ENCODE measurements at regions not wholly inside any gene's neighbourhood (a gene's known extent, or its start where the extent isn't known, plus 50 kb on each side); places are given as distances from the start of the nearest gene placed in this dataset.

DNA sequence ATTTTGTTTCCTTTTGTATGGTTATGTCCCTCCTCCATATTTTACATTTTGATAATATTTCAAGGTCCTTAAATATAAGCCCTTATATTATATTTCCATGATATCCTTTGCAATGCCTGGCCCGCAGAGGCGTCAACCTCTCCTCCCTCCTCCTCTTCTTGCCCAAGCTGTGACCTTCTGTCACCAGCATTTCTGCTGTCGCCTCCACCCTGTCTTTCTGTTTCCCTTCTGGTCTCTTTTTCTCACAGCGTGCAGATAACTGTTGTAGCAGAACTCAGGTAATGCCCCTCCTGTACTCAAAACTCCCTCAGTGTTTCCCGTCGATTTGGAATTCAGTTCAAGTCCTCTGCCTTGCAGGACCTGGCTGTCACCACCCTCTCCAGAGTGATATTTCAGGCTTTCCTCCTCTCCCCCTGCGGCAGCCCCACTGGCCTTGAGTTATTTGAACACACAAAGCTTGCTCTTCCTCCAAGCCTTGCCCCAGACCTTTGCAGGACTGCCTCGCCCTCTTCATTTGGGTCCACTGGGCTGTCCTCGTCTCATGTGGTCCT is 709.3 kb downstream of the DCDC2C start:
- no peaks in the 10 kb centered on the region for H3K27me3 ChIP-seq (ENCODE audit: insufficient read depth, low read length, poor library complexity)
- no peaks in the 10 kb centered on the region for H4K20me1 ChIP-seq (ENCODE audit: insufficient read depth, low read length)
- no peak for DNase-seq
- no peak overlapping the region for H3K27ac ChIP-seq (ENCODE audit: low read length)
- H3K79me2 ChIP-seq (ENCODE audit: insufficient read depth, low read length), result no peaks in the 10 kb centered on the region
- H3K9ac ChIP-seq (ENCODE audit: low read depth, low read length), result no peak overlapping the region
- H3K4me2 ChIP-seq (ENCODE audit: insufficient read depth, low read length), result no peak overlapping the region
- H2AFZ ChIP-seq (ENCODE audit: low read depth, low read length), result no peak overlapping the region
- no peak overlapping the region for H3K4me3 ChIP-seq (ENCODE audit: low read depth in 1 of 2, low read length in 2 of 2)
- ATAC-seq (ENCODE audit: insufficient read depth, low read depth), result no peak
- H3K36me3 ChIP-seq (ENCODE audit: insufficient read depth, low read length), result no peaks in the 10 kb centered on the region
- H3K4me1 ChIP-seq (ENCODE audit: insufficient read depth, low read length), result no peaks in the 10 kb centered on the region
- no peaks in the 10 kb centered on the region for H3K9me3 ChIP-seq (ENCODE audit: insufficient read depth, low read length, severe bottlenecking)
- TF ChIP-seq, protein P1, sequence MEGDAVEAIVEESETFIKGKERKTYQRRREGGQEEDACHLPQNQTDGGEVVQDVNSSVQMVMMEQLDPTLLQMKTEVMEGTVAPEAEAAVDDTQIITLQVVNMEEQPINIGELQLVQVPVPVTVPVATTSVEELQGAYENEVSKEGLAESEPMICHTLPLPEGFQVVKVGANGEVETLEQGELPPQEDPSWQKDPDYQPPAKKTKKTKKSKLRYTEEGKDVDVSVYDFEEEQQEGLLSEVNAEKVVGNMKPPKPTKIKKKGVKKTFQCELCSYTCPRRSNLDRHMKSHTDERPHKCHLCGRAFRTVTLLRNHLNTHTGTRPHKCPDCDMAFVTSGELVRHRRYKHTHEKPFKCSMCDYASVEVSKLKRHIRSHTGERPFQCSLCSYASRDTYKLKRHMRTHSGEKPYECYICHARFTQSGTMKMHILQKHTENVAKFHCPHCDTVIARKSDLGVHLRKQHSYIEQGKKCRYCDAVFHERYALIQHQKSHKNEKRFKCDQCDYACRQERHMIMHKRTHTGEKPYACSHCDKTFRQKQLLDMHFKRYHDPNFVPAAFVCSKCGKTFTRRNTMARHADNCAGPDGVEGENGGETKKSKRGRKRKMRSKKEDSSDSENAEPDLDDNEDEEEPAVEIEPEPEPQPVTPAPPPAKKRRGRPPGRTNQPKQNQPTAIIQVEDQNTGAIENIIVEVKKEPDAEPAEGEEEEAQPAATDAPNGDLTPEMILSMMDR (IDR thresholded peaks at IDR 0.05; ENCODE audit: borderline replicate concordance, extremely low read depth, low read length, poor library complexity, severe bottlenecking), result no peak
- TF ChIP-seq EZH2 (IDR thresholded peaks at IDR 0.05; ENCODE audit: borderline replicate concordance, low read depth, low read length, severe bottlenecking), result no peak

GRCh38 chr2:4415171-4415570 is 711.8 kb downstream of the DCDC2C start:
- DNase-seq, result no peak
- no peaks in the 10 kb centered on the region for H3K27me3 ChIP-seq (ENCODE audit: insufficient read depth, low read length, poor library complexity)
- no peaks in the 10 kb centered on the region for H3K4me1 ChIP-seq (ENCODE audit: insufficient read depth, low read length)
- H3K4me2 ChIP-seq (ENCODE audit: insufficient read depth, low read length), result no peak overlapping the region
- TF ChIP-seq EZH2 (IDR thresholded peaks at IDR 0.05; ENCODE audit: borderline replicate concordance, low read depth, low read length, severe bottlenecking), result no peak
- TF ChIP-seq, protein P1 (IDR thresholded peaks at IDR 0.05; ENCODE audit: borderline replicate concordance, extremely low read depth, low read length, poor library complexity, severe bottlenecking), result no peak
- no peaks in the 10 kb centered on the region for H3K36me3 ChIP-seq (ENCODE audit: insufficient read depth, low read length)
- no peak overlapping the region for H3K27ac ChIP-seq (ENCODE audit: low read length)
- H4K20me1 ChIP-seq (ENCODE audit: insufficient read depth, low read length), result no peaks in the 10 kb centered on the region
- H2AFZ ChIP-seq (ENCODE audit: low read depth, low read length), result no peak overlapping the region
- no peak overlapping the region for H3K9ac ChIP-seq (ENCODE audit: low read depth, low read length)
- no peak for ATAC-seq (ENCODE audit: insufficient read depth, low read depth)
- no peak overlapping the region for H3K4me3 ChIP-seq (ENCODE audit: low read depth in 1 of 2, low read length in 2 of 2)
- H3K79me2 ChIP-seq (ENCODE audit: insufficient read depth, low read length), result no peaks in the 10 kb centered on the region
- no peaks in the 10 kb centered on the region for H3K9me3 ChIP-seq (ENCODE audit: insufficient read depth, low read length, severe bottlenecking)

GRCh38 chr2:4415810-4416413 is 712.5 kb downstream of the DCDC2C start:
- Histone ChIP-seq H3K79me2 (ENCODE audit: insufficient read depth, low read length) (no peaks in the 10 kb centered on the region), H3K27me3 (ENCODE audit: insufficient read depth, low read length, poor library complexity) (no peaks in the 10 kb centered on the region), H3K4me2 (ENCODE audit: insufficient read depth, low read length) (no peak overlapping the region), H3K4me3 (ENCODE audit: low read depth in 1 of 2, low read length in 2 of 2) (no peak overlapping the region), H3K9ac (ENCODE audit: low read depth, low read length) (no peak overlapping the region), H4K20me1 (ENCODE audit: insufficient read depth, low read length) (no peaks in the 10 kb centered on the region), H3K4me1 (ENCODE audit: insufficient read depth, low read length) (no peaks in the 10 kb centered on the region), H3K36me3 (ENCODE audit: insufficient read depth, low read length) (no peaks in the 10 kb centered on the region), H3K9me3 (ENCODE audit: insufficient read depth, low read length, severe bottlenecking) (no peaks in the 10 kb centered on the region), H2AFZ (ENCODE audit: low read depth, low read length) (no peak overlapping the region), H3K27ac (ENCODE audit: low read length) (no peak overlapping the region)
- TF ChIP-seq EZH2 (IDR thresholded peaks at IDR 0.05; ENCODE audit: borderline replicate concordance, low read depth, low read length, severe bottlenecking), result no peak
- TF ChIP-seq, protein P1 (IDR thresholded peaks at IDR 0.05; ENCODE audit: borderline replicate concordance, extremely low read depth, low read length, poor library complexity, severe bottlenecking), result no peak
- ATAC-seq (ENCODE audit: insufficient read depth, low read depth) (no peak), DNase-seq (no peak)

Measured in DND-41 (cell line).